Naive B cell (primary cell): ENCODE measurements at regions not wholly inside any gene's neighbourhood (a gene's known extent, or its start where the extent isn't known, plus 50 kb on each side); places are given as distances from the start of the nearest gene placed in this dataset.

Source experiments
- ATAC-seq, 2 donors: fragments of 150-1000 bp; cut with Tn5 transposase; 2 replicates each; pipeline ENCODE4 v1.10.0; 2021; ENCODE audit warnings: low read depth in 2 of 2, mild to moderate bottlenecking in 2 of 2, moderate library complexity in 2 of 2
- DNase-seq: peaks from one replicate; pipeline ENCODE4 v3.0.0; 2022
- H3K27ac Mint-ChIP-seq, 6 donors: one replicate each; pipeline ENCODE4 v1.8.0; 2020 to 2022; ENCODE audit warnings: mild to moderate bottlenecking in 6 of 6, mixed read lengths in 6 of 6, moderate library complexity in 5 of 6, inconsistent platforms in 2 of 6
- H3K27me3 Mint-ChIP-seq, 3 donors: one replicate each; pipeline ENCODE4 v1.8.0; 2021 to 2022; ENCODE audit warnings: mixed read lengths in 3 of 3, mild to moderate bottlenecking in 1 of 3
- H3K36me3 Mint-ChIP-seq, 2 donors: one replicate each; pipeline ENCODE4 v1.8.0; 2020 to 2022; ENCODE audit warnings: mixed read lengths in 2 of 2, inconsistent platforms in 1 of 2, mild to moderate bottlenecking in 1 of 2
- H3K4me1 Mint-ChIP-seq, 3 donors: one replicate each; pipeline ENCODE4 v1.8.0; 2020 to 2022; ENCODE audit warnings: mixed read lengths in 3 of 3, inconsistent platforms in 1 of 3, mild to moderate bottlenecking in 1 of 3, moderate library complexity in 1 of 3
- H3K4me3 Mint-ChIP-seq, 8 donors: one replicate each; pipeline ENCODE4 v1.8.0; 2020 to 2022; ENCODE audit warnings: mild to moderate bottlenecking in 8 of 8, mixed read lengths in 8 of 8, moderate library complexity in 8 of 8, inconsistent platforms in 2 of 8
- H3K9me3 Mint-ChIP-seq, 7 donors: one replicate each; pipeline ENCODE4 v1.8.0; 2020 to 2022; ENCODE audit warnings: mixed read lengths in 7 of 7, mild to moderate bottlenecking in 5 of 7, inconsistent platforms in 2 of 7, moderate library complexity in 1 of 7

GRCh38 chr5:136686192-136686872 lies 321.0 kb upstream of the TRPC7 start:
- Mint-ChIP-seq H3K36me3 (no peaks in the 10 kb centered on the region), H3K4me3 (no peak overlapping the region), H3K27me3 (no peaks in the 10 kb centered on the region), H3K4me1 (no peaks in the 10 kb centered on the region), H3K27ac (no peak overlapping the region), H3K9me3 (peaks cover 10 to 55% (median 23%) of the 10 kb centered on the region in 7 donors)
- no peak for ATAC-seq
- no peak for DNase-seq

DNA sequence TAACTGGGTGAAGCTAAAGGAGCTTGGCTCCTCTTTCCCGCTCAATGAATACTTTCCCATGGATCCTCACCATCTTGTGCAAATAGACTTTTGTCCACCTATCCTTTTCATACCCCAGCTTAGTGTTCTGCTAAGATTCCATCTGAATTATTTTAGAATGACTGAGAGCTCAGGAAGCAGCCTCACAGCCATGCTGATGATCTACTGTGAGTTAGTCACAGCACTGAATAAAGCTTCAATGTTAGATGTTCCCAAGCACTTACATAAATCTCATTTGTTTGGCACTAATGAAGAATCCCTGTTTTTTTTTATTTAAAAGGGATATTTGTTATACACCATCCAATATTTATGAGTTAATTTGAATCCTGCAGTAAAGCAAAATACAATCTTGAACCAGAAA lies 317.6 kb upstream of the TRPC7 start:
- Mint-ChIP-seq H3K27me3 (no peaks in the 10 kb centered on the region), H3K4me3 (no peak overlapping the region), H3K4me1 (no peaks in the 10 kb centered on the region), H3K9me3 (peaks cover 2 to 38% (median 9%) of the 10 kb centered on the region in 7 donors), H3K36me3 (no peaks in the 10 kb centered on the region), H3K27ac (no peak overlapping the region)
- DNase-seq (no peak), ATAC-seq (no peak)

GRCh38 chr5:136679233-136679632 lies 313.9 kb upstream of the TRPC7 start:
- H3K27ac Mint-ChIP-seq: no peak overlapping the region
- H3K9me3 Mint-ChIP-seq: peaks cover 0 to 9% (median 2%) of the 10 kb centered on the region in 7 donors
- no peaks in the 10 kb centered on the region for H3K27me3 Mint-ChIP-seq
- no peak overlapping the region for H3K4me3 Mint-ChIP-seq
- DNase-seq: no peak
- no peaks in the 10 kb centered on the region for H3K4me1 Mint-ChIP-seq
- ATAC-seq: no peak
- no peaks in the 10 kb centered on the region for H3K36me3 Mint-ChIP-seq

DNA sequence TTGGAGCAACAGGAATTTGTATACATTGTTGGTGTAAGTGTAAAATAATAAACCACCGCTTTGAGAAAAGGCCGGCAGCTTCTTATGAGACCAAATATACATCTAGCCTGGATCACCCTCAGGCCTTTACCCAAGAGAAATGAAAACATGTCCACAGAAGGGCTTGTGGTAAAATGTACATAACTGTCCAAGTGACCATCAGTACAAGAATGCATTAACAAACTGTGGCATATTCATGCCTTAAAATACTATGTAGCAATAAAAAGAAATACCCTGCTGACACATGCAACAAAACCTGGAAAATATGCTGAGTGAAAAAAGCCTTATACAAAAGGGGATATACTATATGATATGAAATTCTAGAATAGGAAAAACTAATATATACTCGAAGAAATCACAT lies 311.9 kb upstream of the TRPC7 start:
- H3K4me1 Mint-ChIP-seq: no peaks in the 10 kb centered on the region
- no peak overlapping the region for H3K27ac Mint-ChIP-seq
- ATAC-seq (no peak), DNase-seq (no peak)
- peaks cover 0 to 9% (median 2%) of the 10 kb centered on the region in 7 donors for H3K9me3 Mint-ChIP-seq
- no peak overlapping the region for H3K4me3 Mint-ChIP-seq
- no peaks in the 10 kb centered on the region for H3K36me3 Mint-ChIP-seq
- no peaks in the 10 kb centered on the region for H3K27me3 Mint-ChIP-seq

DNA sequence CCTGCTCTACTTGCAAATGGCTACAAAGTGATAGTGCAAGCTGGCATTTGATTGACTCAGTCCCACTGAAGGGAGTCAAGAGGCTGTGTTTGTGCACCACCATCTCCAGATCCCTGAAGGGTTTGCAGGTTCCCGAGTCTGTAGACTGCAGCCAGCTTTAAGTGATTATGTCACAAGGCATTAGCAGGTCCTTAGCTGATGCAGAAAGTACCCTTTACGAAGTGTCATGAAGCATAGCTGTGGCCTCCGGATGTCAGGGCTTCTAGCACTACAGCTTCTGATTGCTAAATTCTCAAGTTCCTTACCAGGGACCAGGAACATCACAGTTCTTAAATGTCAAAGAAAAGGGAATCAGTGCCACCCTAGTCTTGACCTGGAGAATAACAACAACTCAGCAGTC lies 311.3 kb upstream of the TRPC7 start:
- H3K27me3 Mint-ChIP-seq: no peaks in the 10 kb centered on the region
- ATAC-seq: no peak
- H3K36me3 Mint-ChIP-seq: no peaks in the 10 kb centered on the region
- no peak overlapping the region for H3K4me3 Mint-ChIP-seq
- H3K27ac Mint-ChIP-seq: no peak overlapping the region
- no peaks in the 10 kb centered on the region for H3K4me1 Mint-ChIP-seq
- peaks cover 0 to 9% (median 2%) of the 10 kb centered on the region in 7 donors for H3K9me3 Mint-ChIP-seq
- DNase-seq: no peak

DNA sequence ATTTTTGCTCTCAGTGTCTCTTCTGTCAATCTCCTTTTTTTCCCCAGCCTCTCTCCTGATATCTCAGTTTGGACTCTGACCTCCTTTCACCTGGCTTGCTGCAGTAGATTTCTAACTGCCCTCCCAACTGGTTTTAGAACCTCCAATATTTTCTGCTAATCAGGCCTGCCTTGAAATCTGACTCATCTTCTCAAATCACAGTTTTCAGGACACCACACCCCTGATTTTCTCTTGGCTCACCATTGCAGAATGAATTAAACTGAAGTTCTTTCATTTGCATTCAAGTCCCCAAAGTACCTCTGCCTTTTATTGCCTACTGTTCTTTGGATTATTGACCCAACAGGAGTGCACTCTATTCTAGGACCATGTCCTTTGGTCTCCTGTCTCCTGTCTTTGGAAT lies 310.4 kb upstream of the TRPC7 start:
- Mint-ChIP-seq H3K4me3 (no peak overlapping the region), H3K9me3 (peaks cover 0 to 9% (median 2%) of the 10 kb centered on the region in 7 donors), H3K27me3 (no peaks in the 10 kb centered on the region), H3K27ac (no peak overlapping the region), H3K4me1 (no peaks in the 10 kb centered on the region), H3K36me3 (no peaks in the 10 kb centered on the region)
- no peak for ATAC-seq
- no peak for DNase-seq

GRCh38 chr5:136674178-136674577 lies 308.8 kb upstream of the TRPC7 start:
- Mint-ChIP-seq H3K27me3 (no peaks in the 10 kb centered on the region), H3K4me1 (no peaks in the 10 kb centered on the region), H3K9me3 (peaks cover 0 to 7% (median 2%) of the 10 kb centered on the region in 7 donors), H3K27ac (no peak overlapping the region), H3K4me3 (no peak overlapping the region), H3K36me3 (no peaks in the 10 kb centered on the region)
- no peak for ATAC-seq
- no peak for DNase-seq

DNA sequence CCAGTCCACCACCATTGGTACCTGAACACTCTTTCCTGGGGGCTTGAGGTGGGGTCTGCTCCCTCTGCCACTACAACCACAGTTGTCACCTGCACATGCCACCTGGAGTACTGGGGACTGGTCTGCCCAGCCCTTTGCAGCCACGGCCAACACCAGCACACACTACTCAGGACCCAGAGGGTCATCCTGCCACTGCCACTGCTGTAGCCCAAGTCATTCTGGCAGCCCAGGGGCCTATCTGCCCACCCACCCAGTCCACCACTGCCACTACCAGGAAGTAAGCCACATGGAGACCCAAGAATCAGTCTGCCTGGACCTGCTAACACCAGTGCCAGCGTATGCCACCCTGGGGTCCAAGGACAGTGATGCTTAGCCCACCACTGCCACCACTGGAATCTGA lies 302.4 kb upstream of the TRPC7 start:
- no peak for DNase-seq
- no peak overlapping the region for H3K27ac Mint-ChIP-seq
- peaks cover 0 to 12% (median 4%) of the 10 kb centered on the region in 7 donors for H3K9me3 Mint-ChIP-seq
- H3K4me3 Mint-ChIP-seq: no peak overlapping the region
- H3K27me3 Mint-ChIP-seq: no peaks in the 10 kb centered on the region
- no peaks in the 10 kb centered on the region for H3K4me1 Mint-ChIP-seq
- no peaks in the 10 kb centered on the region for H3K36me3 Mint-ChIP-seq
- ATAC-seq: no peak

- peaks cover 0 to 12% (median 4%) of the 10 kb centered on the region in 7 donors for H3K9me3 Mint-ChIP-seq
- H3K36me3 Mint-ChIP-seq: no peaks in the 10 kb centered on the region
- no peak overlapping the region for H3K27ac Mint-ChIP-seq
- no peaks in the 10 kb centered on the region for H3K27me3 Mint-ChIP-seq
- no peaks in the 10 kb centered on the region for H3K4me1 Mint-ChIP-seq
- no peak overlapping the region for H3K4me3 Mint-ChIP-seq
- no peak for ATAC-seq
- DNase-seq: no peak
Measured at GRCh38 chr5:136666970-136667620, 301.8 kb upstream of the TRPC7 start.

- no peak overlapping the region for H3K4me3 Mint-ChIP-seq
- no peaks in the 10 kb centered on the region for H3K27me3 Mint-ChIP-seq
- peaks cover 0 to 10% (median 4%) of the 10 kb centered on the region in 7 donors for H3K9me3 Mint-ChIP-seq
- DNase-seq (no peak), ATAC-seq (no peak)
- H3K4me1 Mint-ChIP-seq: no peaks in the 10 kb centered on the region
- H3K27ac Mint-ChIP-seq: no peak overlapping the region
- H3K36me3 Mint-ChIP-seq: no peaks in the 10 kb centered on the region
Measured at GRCh38 chr5:136665331-136665730, 300.0 kb upstream of the TRPC7 start.

DNA sequence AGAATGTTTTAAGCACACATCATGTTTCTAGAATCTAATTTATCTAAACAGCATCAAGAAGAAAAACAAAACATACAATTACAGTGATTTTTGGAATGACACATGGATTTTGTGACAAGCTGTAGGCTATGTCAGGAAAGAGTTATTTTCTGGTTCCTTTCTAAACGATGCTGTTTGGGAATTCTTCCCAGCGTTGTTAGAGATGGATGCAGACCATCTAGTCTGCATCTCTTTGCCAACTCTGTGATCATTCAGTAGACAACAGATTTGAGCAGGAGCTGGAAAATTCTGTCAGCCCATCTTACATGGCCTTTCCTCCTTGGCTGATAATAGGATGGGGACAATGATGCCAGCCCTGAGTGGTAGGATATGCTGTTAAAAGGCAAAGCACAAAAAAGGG lies 295.7 kb upstream of the TRPC7 start:
- Mint-ChIP-seq H3K9me3 (peaks cover 0 to 3% (median 1%) of the 10 kb centered on the region in 7 donors), H3K36me3 (no peaks in the 10 kb centered on the region), H3K27ac (no peak overlapping the region), H3K27me3 (no peaks in the 10 kb centered on the region), H3K4me3 (no peak overlapping the region), H3K4me1 (no peaks in the 10 kb centered on the region)
- DNase-seq: no peak
- ATAC-seq: no peak

GRCh38 chr5:136656811-136657210 lies 291.5 kb upstream of the TRPC7 start:
- Mint-ChIP-seq H3K4me1 (no peaks in the 10 kb centered on the region), H3K9me3 (peaks cover 0 to 7% (median 2%) of the 10 kb centered on the region in 7 donors), H3K36me3 (no peaks in the 10 kb centered on the region), H3K4me3 (no peak overlapping the region), H3K27me3 (no peaks in the 10 kb centered on the region), H3K27ac (no peak overlapping the region)
- ATAC-seq (no peak), DNase-seq (no peak)

DNA sequence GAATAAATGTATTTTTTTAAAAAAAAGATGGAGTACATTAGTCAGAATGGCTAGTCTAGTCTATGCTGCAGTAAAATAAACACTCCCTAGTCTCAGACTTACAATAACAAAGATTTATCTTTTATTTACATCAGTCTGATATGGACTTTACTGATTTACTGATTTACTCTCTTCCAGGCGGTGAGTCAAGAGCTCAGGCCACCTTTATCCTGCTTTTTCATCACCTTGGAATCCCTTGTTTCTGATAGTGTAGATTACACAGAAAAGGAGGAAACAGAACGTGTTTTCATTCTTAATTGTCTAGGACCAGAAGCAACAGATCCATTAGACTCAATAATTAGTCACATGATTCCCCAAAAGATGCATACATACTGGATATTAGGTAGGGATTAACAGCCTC lies 290.1 kb upstream of the TRPC7 start:
- Mint-ChIP-seq H3K9me3 (peaks cover 0 to 11% (median 4%) of the 10 kb centered on the region in 7 donors), H3K27ac (no peak overlapping the region), H3K4me3 (no peak overlapping the region), H3K27me3 (no peaks in the 10 kb centered on the region), H3K36me3 (no peaks in the 10 kb centered on the region), H3K4me1 (no peaks in the 10 kb centered on the region)
- DNase-seq (no peak), ATAC-seq (no peak)

GRCh38 chr5:136646915-136647314 lies 281.6 kb upstream of the TRPC7 start:
- Mint-ChIP-seq H3K4me3 (no peak overlapping the region), H3K4me1 (no peaks in the 10 kb centered on the region), H3K27ac (no peak overlapping the region), H3K27me3 (no peaks in the 10 kb centered on the region), H3K36me3 (no peaks in the 10 kb centered on the region), H3K9me3 (peaks cover 0 to 11% (median 7%) of the 10 kb centered on the region in 7 donors)
- DNase-seq: no peak
- no peak for ATAC-seq
